Ishikawa (cell line): ENCODE measurements at regions not wholly inside any gene's neighbourhood (a gene's known extent, or its start where the extent isn't known, plus 50 kb on each side); places are given as distances from the start of the nearest gene placed in this dataset.

Source experiments
- FOXM1 ChIP-seq: IDR thresholded peaks from 2 replicates; pipeline ENCODE4 v1.6.1; 2012; ENCODE audit warnings: low read depth, borderline replicate concordance
- RAD21 ChIP-seq: IDR thresholded peaks from 2 replicates; pipeline ENCODE4 v1.6.1; 2012; ENCODE audit warnings: low read depth
- REST ChIP-seq: IDR thresholded peaks from 2 replicates; pipeline ENCODE4 v1.6.1; 2012; ENCODE audit warnings: low read depth, mild to moderate bottlenecking

- TF ChIP-seq REST: no peak
- no peak for TF ChIP-seq RAD21
- TF ChIP-seq FOXM1: no peak
These were observed 576.9 kb upstream of the GHITM start for GRCh38 chr10:83562381-83562780.
